Muscle layer of duodenum (tissue), 2 donors: ENCODE measurements at regions not wholly inside any gene's neighbourhood (a gene's known extent, or its start where the extent isn't known, plus 50 kb on each side); places are given as distances from the start of the nearest gene placed in this dataset.

Experiments used
- H3K27ac ChIP-seq: one replicate; pipeline ENCODE4 v1.7.0; 2013; ENCODE audit warnings: mild to moderate bottlenecking, low read length
- H3K27me3 ChIP-seq: one replicate; pipeline ENCODE4 v1.7.0; 2013; ENCODE audit warnings: low read depth, mild to moderate bottlenecking, control low read depth, low read length
- H3K36me3 ChIP-seq, 2 donors: one replicate each; pipeline ENCODE4 v1.7.0; 2013; ENCODE audit warnings: low read length in 2 of 2, control low read depth in 1 of 2, mild to moderate bottlenecking in 1 of 2; ENCODE audit not compliant: insufficient read depth in 2 of 2, control insufficient read depth in 1 of 2
- H3K4me1 ChIP-seq, 2 donors: one replicate each; pipeline ENCODE4 v1.7.0; 2013; ENCODE audit warnings: low read length in 2 of 2, mild to moderate bottlenecking in 2 of 2, control low read depth in 1 of 2, moderate library complexity in 1 of 2; ENCODE audit not compliant: insufficient read depth in 2 of 2, control insufficient read depth in 1 of 2
- H3K4me3 ChIP-seq, 2 donors: one replicate each; pipeline ENCODE4 v1.7.0; 2013; ENCODE audit warnings: low read length in 2 of 2, low read depth in 1 of 2, mild to moderate bottlenecking in 1 of 2
- H3K9me3 ChIP-seq, 2 donors: one replicate each; pipeline ENCODE4 v1.7.0; 2013; ENCODE audit warnings: low read length in 2 of 2, control low read depth in 1 of 2, mild to moderate bottlenecking in 1 of 2; ENCODE audit not compliant: control insufficient read depth in 1 of 2
- donor health status: healthy.

DNA sequence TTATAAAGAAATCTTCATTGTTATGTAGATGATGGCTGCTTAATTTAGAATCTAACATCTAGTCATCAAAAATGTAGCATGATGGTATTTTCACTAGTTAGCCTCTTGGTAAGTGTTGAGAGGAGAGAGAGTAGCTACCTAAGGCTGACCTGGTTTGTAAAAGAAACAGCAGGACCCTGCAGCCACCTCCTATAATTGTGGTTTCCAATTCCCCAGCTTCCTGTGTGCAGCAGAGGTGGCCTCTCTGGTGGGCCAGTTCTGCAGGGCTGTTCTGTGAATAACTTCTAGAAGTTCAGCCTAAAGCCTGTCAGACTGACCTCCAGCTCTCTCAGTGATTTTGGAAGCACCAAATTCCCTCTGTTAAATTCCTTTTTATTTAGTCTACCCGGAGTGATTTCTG, 246.4 kb upstream of the LRRC7 start:
- Histone ChIP-seq H3K9me3 (no peaks in the 10 kb centered on the region), H3K27me3 (no peaks in the 10 kb centered on the region), H3K36me3 (no peaks in the 10 kb centered on the region), H3K27ac (no peak overlapping the region), H3K4me3 (no peak overlapping the region), H3K4me1 (no peaks in the 10 kb centered on the region)

DNA sequence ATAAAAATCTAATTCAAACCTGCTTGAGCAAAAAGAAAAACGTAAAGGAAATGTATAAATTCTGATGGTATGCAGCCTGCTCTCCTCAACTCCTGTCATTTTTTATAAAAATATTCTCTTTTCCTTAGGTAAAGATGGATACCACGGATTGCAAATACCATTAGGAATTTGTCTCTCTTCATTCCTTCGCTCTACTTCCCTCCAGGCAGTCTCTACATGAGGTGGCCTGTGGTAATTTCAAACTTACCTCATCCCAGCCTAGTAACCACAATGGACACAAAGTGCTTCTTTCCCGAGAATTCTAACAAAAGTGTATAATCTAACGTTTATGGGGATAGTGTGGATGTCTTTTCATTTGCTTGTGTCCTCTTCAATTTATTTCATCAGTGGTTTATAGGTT, 239.5 kb upstream of the LRRC7 start:
- no peaks in the 10 kb centered on the region for H3K36me3 ChIP-seq
- H3K9me3 ChIP-seq = peaks cover 0 to 9% of the 10 kb centered on the region in 2 donors
- no peaks in the 10 kb centered on the region for H3K4me1 ChIP-seq
- no peaks in the 10 kb centered on the region for H3K27me3 ChIP-seq
- no peak overlapping the region for H3K4me3 ChIP-seq
- H3K27ac ChIP-seq = no peak overlapping the region

DNA sequence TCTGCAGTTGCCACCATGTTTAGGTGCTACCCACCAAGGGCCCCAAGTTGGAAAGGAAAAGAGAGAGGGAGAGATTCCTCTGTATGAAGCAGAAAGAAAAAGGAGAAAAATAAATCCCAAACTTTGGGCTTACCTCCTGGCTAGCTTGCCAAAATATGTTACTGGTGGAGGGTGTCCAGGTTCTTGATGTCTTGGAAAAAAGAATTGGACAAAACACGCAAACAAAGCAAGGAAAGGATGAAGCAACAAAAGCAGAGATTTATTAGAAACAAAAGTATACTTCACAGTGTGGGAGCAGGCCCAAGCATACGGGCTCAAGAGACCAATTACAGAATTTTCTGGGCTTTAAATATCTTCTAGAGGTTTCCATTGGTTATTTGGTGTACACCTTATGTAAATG, 204.5 kb upstream of the LRRC7 start:
- Histone ChIP-seq H3K36me3 (no peaks in the 10 kb centered on the region), H3K27ac (no peak overlapping the region), H3K9me3 (peaks cover 0 to 1% of the 10 kb centered on the region in 2 donors), H3K27me3 (no peaks in the 10 kb centered on the region), H3K4me3 (no peak overlapping the region), H3K4me1 (no peaks in the 10 kb centered on the region)

DNA sequence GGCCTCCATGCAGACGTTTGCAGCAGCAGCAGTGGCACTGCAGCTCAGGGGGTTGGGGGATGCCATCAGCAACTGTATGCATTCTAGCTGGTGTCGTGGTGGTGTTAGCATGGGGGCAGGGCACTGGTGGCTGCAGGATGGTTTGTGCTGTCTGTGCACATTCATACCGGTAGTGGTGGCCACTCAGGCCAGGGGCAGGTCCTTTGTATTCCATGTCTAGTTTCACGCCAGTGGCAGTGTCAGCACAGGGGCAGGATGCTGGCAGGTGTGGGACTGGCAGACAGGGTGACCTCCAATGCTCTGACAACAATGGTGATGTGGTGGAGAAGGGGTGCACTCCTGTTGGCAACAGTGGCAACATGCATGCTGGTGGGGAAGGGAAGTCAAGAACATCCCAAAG, 194.2 kb upstream of the LRRC7 start:
- no peaks in the 10 kb centered on the region for H3K36me3 ChIP-seq
- H3K27me3 ChIP-seq = no peaks in the 10 kb centered on the region
- no peak overlapping the region for H3K4me3 ChIP-seq
- H3K9me3 ChIP-seq = peaks cover 0 to under 1% of the 10 kb centered on the region in 2 donors
- no peaks in the 10 kb centered on the region for H3K4me1 ChIP-seq
- no peak overlapping the region for H3K27ac ChIP-seq

DNA sequence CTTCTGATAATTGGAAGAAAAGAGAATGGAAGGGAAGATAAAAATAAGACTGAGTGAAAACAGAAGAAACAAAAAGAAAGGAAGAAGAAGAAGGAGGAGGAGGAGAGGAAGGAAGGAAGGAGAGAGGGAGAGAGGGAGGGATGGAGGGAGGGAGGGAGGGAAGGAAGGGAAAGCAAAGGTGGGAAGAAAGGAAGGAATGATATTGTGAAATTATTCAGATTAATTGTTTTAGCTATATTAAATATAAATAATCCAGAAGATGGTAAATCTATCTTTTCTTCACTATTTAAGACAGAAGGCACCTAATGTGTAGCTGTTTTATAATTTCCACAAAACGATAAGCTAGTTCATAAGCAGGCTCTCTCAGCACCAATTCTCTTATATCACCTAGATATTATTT, 191.3 kb upstream of the LRRC7 start:
- no peaks in the 10 kb centered on the region for H3K27me3 ChIP-seq
- no peak overlapping the region for H3K27ac ChIP-seq
- no peaks in the 10 kb centered on the region for H3K4me1 ChIP-seq
- H3K4me3 ChIP-seq = no peak overlapping the region
- no peaks in the 10 kb centered on the region for H3K9me3 ChIP-seq
- no peaks in the 10 kb centered on the region for H3K36me3 ChIP-seq

DNA sequence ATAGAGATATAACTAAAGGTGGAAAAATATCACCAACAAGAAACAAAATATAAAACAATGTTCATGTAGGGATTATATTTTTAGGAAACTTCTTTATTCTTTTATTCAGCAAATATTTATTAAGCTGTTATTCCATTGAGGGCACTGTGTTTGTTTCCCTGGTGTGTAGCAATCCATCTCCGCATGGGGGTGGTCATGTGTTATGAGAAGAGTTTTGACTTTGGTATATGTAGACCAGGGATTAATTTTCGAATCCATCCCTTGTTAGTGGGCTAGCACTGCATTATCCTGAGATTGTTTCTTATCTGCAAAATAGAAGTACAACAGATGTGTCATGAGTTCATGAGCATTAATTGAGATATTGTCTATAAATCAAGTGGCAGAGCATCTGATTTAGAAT, 190.2 kb upstream of the LRRC7 start:
- Histone ChIP-seq H3K9me3 (no peaks in the 10 kb centered on the region), H3K36me3 (no peaks in the 10 kb centered on the region), H3K4me3 (no peak overlapping the region), H3K27ac (no peak overlapping the region), H3K27me3 (no peaks in the 10 kb centered on the region), H3K4me1 (no peaks in the 10 kb centered on the region)

DNA sequence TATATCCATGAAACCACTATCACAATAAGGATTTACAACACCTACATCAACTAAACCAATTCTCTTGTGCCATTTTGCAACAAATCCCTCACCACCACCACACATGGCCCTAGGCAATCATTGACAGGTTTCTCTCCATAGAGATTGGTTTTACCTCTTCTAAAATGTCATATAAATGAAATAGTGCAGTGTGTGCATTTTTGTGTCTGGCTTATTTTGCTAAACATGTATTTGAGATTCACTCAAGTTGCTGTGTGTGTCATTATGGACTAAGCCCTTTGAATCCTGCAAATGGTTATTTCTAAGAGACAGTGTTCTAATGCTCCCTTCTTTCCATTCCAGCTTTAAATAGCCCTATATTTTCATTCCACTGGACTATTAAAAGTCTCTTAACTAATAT, 179.7 kb upstream of the LRRC7 start:
- Histone ChIP-seq H3K27ac (no peak overlapping the region), H3K4me3 (no peak overlapping the region), H3K36me3 (no peaks in the 10 kb centered on the region), H3K27me3 (no peaks in the 10 kb centered on the region), H3K4me1 (no peaks in the 10 kb centered on the region), H3K9me3 (no peaks in the 10 kb centered on the region)

DNA sequence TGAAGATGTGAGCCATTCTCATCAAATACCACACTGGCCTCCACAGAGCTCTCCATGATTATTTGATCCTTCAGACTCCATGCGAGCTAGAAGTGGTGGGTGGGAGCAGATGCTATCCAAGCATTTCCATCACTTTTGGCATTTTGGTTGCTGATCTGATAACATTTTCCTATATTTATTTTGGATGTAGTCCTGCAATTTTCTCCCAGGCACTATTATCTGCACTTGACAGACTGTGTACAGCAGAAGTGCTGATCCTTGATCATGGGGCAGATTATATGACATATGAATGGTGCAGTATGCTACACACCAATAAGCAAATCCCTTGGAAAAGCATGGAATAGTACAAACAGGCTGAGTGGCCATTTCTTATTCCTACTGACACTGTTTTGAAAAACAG, 167.6 kb upstream of the LRRC7 start:
- no peaks in the 10 kb centered on the region for H3K9me3 ChIP-seq
- H3K4me3 ChIP-seq = no peak overlapping the region
- H3K27ac ChIP-seq = no peak overlapping the region
- no peaks in the 10 kb centered on the region for H3K27me3 ChIP-seq
- no peaks in the 10 kb centered on the region for H3K4me1 ChIP-seq
- no peaks in the 10 kb centered on the region for H3K36me3 ChIP-seq

DNA sequence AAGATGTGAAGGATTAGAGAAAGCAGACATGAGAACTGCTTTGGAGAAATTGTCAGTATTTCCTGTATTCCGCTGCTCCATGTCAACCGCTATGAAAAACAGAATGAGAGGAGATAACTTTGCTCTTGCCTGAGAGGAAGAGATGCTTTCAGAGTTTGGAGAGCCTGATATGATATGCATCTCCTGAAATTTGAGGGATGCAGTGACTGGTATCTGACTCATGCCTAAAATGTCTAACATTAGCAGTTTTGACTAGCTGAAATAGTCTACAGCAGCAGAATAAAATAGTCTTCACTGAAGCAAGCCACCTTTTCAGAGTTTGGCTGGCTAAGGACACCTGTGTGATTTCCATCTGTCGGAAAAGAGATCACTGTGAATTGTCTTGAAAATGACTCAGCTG, 165.8 kb upstream of the LRRC7 start:
- Histone ChIP-seq H3K9me3 (no peaks in the 10 kb centered on the region), H3K4me1 (no peaks in the 10 kb centered on the region), H3K27me3 (no peaks in the 10 kb centered on the region), H3K4me3 (no peak overlapping the region), H3K36me3 (no peaks in the 10 kb centered on the region), H3K27ac (no peak overlapping the region)

DNA sequence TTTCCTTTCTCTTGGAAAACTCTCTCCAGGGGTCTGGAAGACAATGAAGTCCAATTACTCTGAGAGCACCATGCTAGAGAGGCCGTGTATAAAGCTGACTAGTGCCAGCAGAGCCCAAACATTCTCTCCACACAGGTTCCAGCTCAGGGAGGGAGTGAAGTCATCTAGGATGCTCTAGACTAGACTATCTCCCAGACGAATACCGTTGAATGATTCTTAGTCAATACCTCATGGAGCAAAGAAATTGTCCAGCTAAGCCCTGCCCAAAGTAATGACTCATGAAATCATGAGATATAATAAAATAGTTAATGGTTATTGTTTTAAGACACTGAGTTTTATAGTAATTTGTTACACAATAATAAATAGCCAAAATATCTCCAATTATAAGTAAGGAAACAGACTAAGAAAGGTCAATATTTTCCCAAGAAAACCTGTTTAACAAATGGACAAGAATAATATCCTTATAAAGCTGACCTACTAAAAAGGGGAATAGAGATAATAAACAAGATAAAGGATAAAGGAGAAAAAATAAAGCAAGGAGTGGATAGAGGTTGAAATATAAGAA, 163.9 kb upstream of the LRRC7 start:
- Histone ChIP-seq H3K9me3 (no peaks in the 10 kb centered on the region), H3K4me1 (no peaks in the 10 kb centered on the region), H3K27me3 (no peaks in the 10 kb centered on the region), H3K4me3 (no peak overlapping the region), H3K36me3 (no peaks in the 10 kb centered on the region), H3K27ac (no peak overlapping the region)

DNA sequence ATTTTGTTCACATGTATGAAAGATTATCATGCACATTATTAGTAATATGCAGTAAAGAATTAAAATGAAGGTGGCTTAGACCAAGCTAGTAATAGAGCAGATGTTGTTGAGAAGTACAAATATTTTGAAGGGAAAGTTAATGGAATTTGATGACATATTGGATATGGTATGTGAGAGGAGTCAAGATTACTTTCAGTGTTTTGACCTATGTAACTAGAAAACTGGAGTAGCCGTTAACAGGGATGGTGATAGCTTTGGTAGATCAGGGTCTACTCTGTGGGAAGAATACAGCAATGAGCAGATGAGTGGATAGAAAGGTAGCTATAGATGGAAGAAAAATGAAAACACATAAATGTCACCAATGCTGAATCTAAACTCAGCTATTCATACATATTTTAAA, 163.2 kb upstream of the LRRC7 start:
- H3K27me3 ChIP-seq = no peaks in the 10 kb centered on the region
- no peak overlapping the region for H3K4me3 ChIP-seq
- no peaks in the 10 kb centered on the region for H3K9me3 ChIP-seq
- no peaks in the 10 kb centered on the region for H3K36me3 ChIP-seq
- H3K27ac ChIP-seq = no peak overlapping the region
- no peaks in the 10 kb centered on the region for H3K4me1 ChIP-seq

DNA sequence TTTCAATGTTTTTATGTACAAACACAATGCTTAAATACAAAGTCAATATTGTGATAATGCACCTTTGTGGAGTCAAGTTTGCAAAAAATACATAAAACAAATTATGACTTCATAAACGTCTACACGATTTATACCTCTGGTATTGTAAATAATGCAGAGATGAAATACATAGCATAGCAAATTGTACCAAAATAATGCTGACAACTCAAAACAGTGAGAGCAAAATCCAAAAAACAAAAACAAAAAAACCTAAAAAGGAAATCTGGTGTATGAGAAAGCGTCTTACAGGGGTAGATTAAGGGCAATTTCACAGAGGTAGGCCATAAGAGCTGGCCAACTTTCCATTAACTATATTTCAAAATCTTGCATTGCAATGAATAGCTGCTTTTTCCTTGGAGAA, 161.5 kb upstream of the LRRC7 start:
- no peaks in the 10 kb centered on the region for H3K4me1 ChIP-seq
- no peaks in the 10 kb centered on the region for H3K27me3 ChIP-seq
- no peak overlapping the region for H3K27ac ChIP-seq
- no peaks in the 10 kb centered on the region for H3K9me3 ChIP-seq
- no peak overlapping the region for H3K4me3 ChIP-seq
- no peaks in the 10 kb centered on the region for H3K36me3 ChIP-seq
